Occipital lobe (tissue), 1 donor: ENCODE measurements at regions not wholly inside any gene's neighbourhood (a gene's known extent, or its start where the extent isn't known, plus 50 kb on each side); places are given as distances from the start of the nearest gene placed in this dataset.
"Not testable (repeated sequence)": the region's sequence is repeated elsewhere in the genome, so short reads cannot be mapped to it uniquely, and the experiment has no call there.

Experiments
- DNase-seq: peaks from one replicate; lab custom pipeline; 2025; lab: John Stamatoyannopoulos, UW

DNA sequence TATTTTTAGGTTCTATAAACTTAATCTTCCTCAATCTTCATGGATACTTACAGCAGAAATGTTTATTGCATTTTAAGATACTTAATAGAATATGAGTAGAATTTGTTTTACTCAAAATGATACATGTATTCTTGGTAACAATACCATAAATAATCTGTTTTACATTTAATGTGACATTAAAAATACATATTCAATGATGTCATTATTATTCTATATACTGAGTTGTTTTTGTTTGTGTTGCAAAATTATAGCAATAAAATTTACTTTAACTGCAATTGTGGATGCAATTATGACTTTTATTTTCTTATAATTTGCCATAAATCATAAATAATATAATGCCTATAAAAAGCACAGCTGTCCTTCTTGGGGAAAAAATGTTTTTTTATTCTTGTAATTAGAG is 275.9 kb upstream of the CCNG1 start:
- no peak for DNase-seq

DNA sequence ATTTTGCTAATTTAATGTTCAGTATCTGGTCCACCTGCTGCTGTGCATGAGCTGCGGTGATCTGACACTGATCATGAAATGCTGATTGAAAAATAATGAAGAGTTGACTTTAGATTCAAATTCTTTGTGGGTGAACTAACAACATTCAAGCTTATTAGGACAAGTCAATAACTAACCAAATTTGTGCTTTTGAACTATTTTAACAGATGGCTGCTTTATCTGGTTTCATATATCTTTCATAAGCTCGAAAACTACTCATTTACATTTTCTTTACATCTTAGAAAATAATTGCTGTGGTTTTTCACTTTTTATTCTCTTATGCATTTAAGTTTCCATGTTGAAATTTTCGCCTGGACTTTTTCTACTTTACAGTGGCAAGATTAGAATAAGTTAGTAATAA is 274.8 kb upstream of the CCNG1 start:
- DNase-seq = no peak

DNA sequence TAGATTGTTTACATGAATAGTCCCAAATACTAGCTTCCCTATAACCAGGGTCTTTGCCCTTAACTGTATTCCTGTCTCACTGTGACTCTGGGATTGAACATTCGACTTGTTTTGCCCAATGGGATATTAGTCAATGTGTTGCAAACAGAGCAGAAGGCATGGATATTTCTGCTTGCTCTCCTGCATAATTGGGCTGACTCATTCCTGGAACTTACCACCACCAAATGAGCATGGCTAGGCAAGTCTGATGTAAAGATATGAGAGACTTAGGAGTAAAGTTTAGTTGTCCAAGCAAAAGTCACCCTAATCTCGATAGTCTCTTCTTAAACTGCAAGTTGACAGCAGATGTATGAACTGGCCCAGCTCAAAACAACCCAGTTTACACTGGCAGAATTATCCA is 273.5 kb upstream of the CCNG1 start:
- no peak for DNase-seq

DNA sequence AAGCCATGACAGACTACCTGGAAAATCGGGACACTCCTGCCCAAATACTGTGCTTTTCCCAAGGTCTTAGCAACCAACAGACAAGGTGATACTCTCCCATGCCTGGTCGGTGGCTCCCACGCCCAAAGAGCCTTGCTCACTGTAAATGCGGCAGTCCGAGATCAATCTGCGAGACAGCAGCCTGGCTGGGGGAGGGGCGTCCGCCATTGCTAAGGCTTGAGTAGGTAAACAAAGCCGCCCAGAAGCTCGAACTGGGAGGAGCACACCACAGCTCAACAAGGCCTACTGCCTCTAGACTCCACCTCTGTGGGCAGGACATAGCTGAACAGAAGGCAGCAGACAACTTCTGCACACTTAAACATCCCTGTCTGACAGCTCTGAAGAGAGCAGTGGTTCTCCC is 272.1 kb upstream of the CCNG1 start:
- DNase-seq = no peak

DNA sequence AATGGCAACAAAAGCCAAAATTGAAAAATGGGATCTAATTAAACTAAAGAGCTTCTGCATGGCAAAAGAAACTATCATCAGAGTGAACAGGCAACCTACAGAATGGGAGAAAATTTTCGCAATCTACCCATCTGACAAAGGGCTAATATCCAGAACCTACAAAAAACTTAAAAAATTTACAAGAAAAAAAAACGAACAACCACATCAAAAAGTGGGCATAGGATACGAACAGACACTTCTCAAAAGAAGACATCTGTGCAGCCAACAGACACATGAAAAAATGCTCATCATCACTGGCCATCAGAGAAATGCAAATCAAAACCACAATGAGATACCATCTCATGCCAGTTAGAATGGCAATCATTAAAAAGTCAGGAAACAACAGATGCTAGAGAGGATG is 267.2 kb upstream of the CCNG1 start:
- DNase-seq = not testable (repeated sequence)

DNA sequence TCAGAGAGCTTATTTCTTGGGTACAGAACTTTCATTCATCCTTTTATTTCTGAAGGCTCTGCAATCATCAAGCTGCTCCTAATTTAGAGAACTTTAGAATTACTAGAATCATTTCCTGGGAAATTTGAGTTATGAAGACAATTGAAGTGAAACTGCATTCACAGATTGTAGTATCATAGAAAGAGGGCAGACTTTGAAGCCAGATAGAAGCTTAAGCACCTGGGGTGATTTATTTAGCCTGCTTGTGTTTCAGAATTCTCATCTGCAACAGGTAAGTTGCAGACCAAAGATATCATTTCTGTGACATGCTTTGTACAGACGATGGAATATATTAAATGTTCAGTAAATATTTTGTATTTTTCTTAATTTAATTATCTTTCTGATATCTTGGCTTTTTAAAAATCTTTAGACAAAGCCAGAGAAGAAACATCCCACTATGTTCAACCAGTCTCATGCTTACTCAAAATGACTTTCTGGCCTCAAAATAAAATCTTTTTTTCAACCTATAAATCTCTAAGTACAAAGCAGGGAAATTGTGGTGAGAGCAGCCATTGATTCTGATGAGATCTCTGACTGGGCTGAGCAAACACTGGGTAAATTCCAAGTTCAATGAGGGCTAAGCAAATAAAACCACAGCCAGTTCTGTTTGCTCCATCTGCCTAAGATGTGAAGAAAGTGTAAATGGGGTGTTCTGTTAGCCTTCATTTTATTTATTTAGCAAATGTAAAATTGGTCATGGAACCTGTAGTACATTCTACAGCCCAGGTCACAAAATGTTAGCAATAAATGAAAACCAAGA is 264.7 kb upstream of the CCNG1 start:
- no peak for DNase-seq

DNA sequence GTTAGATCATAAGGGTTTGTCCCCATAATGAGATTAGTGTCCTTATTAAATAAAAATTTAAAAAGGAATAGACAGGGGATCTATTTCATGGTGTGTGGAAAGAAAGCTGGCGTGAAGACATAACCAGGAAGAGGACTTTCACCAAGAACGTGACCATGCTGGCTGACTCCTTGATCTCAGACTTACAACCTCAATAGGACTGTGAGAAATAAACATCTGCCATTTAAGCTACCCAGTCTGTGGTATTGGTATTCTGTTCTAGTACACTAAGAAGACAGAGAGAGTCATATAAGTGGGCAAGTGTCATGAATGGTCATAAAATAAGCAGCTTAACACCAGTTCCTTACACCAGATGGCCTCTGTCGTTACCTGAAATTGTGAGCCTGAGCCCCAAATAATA is 259.4 kb upstream of the CCNG1 start:
- DNase-seq = no peak

DNA sequence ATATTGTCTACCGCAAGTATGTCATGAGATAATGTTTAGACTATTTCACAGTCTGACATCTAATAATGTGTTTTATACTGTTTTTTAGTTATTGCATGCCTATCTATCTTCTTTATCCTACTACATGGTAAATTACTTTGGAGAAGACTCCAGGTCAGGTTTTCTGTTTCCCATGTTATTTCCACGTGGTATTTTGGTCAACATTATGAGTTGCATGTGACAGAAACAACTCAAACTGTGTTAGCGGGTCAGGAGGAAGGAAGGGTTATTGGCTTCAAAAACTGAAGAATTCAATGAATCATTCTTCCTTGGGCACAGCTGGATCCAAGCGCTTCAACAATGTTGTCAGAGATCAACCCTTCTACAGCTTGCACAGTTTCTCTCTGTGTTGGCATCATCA is 252.1 kb upstream of the CCNG1 start:
- DNase-seq = no peak

DNA sequence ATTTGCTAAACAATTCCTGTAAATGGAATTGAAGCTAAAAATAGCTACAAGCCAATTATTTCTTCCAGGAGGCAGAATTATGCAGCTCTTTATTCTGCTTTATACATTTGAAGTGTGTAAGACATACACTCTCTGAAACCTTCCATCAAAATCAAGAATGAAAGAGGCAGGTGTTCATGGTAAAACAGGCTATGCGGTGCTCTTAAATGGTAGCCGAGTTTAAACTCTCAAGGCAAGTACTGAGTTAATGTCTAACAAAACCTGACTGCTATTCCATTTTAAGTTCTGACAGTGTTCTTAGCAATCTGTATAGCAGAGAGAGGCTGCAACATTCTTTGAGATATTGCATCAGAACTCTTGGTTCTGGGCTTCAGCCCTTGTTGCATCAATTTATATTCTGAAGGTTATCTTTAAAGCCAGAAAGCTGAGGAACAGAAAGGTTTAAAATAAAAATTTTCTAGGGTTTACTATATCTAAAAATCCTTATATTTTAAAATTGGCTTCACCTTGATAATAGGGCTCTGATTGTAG is 248.3 kb upstream of the CCNG1 start:
- DNase-seq = no peak

DNA sequence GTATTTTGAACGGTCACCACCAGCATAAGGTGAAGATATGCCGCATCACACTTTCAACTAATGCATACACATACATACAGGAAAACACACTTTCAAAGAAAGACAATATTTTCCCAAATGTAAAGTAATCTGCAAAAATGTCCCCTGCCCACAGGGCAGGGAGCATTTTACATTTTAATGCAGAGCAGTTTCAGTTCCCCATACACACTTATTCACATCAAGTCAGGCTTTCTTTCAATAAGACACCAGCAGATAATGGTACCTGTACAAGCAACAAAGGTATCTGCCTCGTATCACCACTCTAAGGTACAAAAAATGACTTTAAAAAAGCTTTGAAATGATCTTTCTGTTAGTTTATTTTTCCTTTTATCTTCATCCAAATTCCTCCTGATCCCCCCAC is 247.1 kb upstream of the CCNG1 start:
- DNase-seq = no peak

DNA sequence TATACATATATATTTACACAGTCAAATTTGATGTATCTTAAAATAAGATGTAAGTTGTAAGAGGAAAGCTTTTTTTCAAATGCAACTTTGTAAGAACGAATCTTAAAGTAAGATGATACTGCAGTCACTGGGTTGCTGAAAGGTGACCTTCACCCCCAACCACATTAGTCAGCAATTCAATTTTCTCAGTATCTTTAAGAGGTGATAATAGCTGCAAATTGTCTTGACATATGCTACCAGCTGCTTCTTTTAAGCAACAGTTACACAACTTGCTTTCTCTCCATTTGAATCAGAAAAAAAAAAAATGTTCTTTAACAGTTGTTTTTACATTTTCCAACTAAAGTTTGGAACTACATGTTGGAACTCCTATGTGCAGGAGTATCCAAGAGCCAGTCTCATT is 246.6 kb upstream of the CCNG1 start:
- DNase-seq = no peak

DNA sequence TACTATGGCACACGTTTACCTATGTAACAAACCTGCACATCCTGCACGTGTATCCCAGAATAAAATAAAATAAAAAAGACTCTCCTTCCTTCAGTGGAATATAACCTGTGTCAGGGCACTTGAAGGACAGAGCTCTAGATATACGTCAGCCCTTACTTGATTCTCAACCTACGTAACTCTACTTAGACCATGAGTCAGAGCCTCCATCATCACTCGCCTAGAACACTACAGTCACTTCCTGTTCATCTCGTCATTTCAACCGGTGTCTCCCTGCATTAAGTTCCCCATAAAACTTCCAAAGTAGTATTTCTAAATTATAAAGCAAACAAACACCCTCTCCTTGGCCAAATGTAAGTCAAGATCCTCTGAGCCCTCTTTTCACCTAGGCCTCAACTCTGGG is 243.5 kb upstream of the CCNG1 start:
- DNase-seq = no peak

DNA sequence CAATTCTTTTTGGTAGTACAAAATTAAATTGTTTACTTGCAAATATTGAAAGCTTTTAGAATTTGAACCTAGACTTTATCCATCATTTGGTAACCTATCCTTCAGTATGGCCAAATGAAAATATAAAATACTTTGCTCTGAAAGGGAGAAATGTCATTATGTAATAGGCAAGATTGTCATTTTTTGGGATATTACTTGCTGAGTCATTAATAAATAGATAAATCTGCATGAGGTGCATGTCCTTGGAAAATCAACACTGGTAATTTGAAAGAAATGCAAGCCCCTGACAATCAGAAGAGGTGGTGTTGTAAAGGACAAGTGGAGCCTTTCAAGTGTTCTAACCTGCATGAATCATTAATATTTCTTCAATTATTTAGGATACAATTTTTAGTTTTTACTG is 231.8 kb upstream of the CCNG1 start:
- DNase-seq = no peak

DNA sequence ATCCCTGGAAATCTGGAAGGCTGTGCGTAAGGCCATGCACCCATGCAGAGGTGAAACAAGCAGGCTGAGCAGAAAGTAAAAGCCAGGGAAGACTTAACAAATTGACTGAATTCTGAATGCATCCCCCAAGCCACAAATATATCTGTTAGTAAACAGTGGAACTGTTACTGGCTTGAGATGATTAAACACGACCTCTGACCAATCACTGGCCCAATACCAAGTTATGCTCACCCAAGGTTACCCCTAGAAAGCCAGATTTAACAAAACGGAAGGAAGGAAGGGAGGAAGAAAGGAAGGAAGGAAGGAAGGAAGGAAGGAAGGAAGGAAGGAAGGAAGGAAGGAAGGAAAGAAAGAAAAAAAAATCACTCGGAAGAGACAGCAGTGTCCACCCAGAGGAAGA is 215.8 kb upstream of the CCNG1 start:
- no peak for DNase-seq

DNA sequence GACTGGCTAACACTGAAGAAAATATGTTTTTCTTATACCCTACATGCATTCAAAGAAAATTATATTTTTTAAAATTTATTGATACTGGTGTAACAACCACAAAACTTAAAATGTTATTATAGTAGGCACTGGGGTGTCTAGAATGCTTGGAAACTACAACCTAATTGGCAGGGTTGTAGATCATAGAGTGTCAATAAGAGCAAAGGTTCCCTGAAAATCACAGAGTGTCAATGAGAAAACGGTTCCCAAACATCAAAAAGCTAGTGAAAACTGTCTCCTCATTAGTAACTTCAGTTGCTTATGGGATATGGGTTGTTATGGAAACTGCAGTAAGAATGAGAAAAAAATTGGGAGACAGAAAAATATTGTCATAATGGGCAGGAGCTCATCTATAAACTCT is 214.4 kb upstream of the CCNG1 start:
- no peak for DNase-seq

DNA sequence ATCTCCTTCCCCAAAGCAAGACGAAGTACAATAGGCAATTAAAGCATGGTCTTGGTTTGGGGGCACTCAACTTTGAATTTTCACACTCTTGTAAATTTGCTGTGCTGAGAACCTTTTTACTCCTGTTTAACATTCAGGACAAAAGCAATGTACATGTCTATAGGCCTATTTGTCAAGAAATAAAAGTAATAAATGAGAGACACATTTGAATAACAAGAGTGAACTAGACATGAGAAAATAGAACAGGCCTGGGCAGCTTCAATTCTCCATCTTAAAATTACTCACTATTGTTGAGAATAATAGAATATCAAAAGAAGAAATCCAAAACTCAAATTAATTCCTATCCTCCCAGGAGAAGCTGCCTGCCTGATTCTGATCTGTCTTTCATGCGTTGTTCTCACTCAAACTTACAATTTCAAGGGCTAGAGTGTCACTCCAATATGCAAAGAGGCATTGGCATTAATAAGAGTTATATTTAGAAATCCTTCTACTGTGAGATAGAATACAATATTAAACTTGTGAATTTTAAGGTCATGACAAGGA is 192.9 kb upstream of the CCNG1 start:
- no peak for DNase-seq

DNA sequence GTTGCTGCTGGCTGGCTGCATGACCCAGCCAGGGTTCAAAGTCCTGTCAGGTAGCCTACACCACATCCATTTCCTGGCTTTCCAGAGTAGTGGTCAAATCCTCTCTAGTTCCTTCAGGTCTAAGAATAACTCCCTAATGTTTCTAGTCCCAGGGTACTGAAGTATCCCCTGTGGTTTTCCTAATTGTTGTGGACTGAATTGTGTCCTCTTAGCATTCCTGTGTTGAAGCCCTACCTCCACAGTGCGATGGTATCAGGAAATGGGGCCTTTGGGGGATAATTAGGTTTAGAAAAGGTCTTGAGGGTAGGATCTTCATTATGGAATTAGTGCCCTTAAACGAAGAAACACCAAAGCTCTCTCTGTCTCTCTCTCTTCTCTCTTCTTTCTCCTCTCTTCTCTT is 191.8 kb upstream of the CCNG1 start:
- DNase-seq = no peak

DNA sequence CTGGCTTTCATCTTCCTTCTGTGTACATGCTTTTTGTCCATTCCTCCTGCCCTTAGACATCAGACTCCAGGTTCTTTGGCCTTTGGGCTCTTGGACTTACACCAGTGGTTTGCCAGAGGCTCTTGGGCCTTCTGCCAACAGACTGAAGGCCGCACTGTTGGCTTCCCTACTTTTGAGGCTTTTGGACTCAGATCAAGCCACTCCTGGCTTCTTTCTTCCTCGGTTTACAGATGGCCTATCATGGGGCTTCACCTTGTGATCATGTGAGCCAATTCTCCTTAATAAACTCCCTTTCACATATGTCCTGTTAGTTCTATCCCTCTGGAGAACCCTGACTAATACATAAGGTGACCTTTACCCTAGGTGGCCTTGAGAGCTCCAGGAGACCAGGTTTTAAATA is 189.1 kb upstream of the CCNG1 start:
- DNase-seq = no peak

DNA sequence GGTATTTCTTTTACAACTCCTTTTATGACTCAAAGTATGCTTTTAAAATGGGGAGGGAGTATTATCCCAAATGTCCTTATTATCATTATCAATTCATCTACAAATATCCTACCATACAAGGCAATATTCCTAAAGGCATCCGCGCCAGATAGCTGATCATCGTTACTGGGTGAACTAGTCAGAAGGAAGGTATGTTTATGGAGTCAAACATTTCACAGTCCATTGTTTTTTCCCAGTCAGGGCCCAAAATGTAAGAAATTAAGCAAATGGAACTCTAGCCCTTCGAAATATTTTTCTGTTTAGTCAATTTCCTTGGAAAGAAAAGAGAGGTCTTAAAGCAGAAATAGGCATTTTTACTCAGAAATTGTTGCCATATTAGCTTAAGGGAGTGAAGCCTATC is 188.5 kb upstream of the CCNG1 start:
- no peak for DNase-seq

DNA sequence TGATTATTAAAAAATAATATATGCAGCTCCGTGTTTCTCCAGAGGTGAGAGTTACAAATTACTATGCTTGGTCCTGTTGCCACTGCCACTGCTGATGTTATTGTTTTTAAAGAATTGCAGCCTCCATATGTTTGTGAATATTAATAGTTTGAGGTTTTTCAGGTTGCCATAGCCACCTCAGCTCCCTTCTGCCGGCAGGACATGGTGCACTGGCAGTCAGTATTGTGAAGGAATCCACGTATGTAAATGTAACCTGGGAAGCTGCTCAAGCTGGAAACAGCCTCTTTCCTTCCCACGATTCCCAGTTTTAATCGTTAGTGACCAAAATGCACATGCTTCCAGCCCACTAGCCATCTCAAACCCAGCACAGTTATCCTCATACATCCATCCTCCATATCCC is 184.4 kb upstream of the CCNG1 start:
- no peak for DNase-seq

DNA sequence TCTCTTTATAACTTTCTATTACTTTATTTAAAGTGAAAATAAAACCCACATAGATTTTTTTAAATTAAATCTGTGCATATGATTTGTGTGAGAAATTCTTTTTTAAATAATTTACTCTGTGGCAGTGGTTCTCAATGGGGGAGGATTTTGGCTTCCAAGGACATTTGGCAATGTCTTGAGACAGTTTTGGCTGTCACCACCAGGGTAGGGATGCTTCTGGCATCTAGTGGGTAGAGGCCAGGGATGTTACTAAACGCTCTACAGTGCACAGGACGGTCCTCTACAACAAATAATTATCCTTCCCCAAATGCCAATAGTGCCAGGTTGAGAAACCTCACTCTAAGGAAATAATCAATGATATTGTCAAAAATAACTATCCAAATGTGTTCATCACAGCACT is 177.9 kb upstream of the CCNG1 start:
- DNase-seq = no peak

DNA sequence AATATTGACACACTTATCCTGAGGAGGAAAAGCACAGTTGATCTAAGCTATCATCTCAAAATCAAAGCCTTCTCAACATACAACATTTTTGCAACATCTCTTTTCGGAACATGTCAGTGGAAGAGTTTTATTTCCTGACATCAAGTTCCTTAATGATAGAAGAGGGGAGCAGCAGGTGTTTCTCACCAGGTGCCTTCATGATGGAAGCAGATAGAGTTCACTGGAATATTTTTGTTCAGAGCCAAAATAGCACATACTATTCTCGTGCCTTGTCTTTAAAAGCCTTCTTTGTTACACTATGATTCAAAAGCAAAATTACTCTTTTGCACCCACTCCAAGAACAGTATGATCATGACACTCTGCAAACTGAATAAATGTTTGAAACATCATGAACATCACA is 176.9 kb upstream of the CCNG1 start:
- no peak for DNase-seq

DNA sequence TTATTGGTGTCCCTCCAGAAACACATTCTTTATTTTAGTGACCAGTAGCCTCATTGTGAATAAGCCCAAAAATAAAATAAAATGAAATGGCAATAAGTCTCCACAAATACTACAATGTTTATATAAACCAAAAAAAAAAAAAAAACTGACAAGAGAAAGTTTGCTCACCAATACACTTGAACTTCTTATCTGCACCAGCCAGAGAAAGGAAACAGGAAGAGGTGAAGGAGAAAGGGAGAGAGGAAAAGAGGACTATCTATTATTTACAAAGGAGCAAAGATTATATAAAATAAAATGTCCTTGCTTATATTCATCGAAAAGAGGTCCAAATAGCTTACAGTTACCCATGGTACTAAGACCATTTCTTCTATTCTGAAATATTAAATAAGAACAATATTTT is 176.4 kb upstream of the CCNG1 start:
- no peak for DNase-seq
